T-helper 1 cell treated with Interleukin-12 subunit alpha and Interleukin-12 subunit beta and Interleukin-4 antibody, amounts not matched to agents 30 μg/mL and 1 μg/mL, for 36 hours (primary cell): ENCODE measurements at regions not wholly inside any gene's neighbourhood (a gene's known extent, or its start where the extent isn't known, plus 50 kb on each side); places are given as distances from the start of the nearest gene placed in this dataset.

Experiments used
- H3K27ac Mint-ChIP-seq: one replicate; pipeline ENCODE4 v1.8.0; 2021; ENCODE audit warnings: mild to moderate bottlenecking, mixed read lengths
- H3K27me3 Mint-ChIP-seq: one replicate; pipeline ENCODE4 v1.8.0; 2021; ENCODE audit warnings: low read depth, mixed read lengths
- H3K36me3 Mint-ChIP-seq: one replicate; pipeline ENCODE4 v1.8.0; 2021; ENCODE audit warnings: low read depth, mixed read lengths
- H3K4me1 Mint-ChIP-seq: one replicate; pipeline ENCODE4 v1.8.0; 2021; ENCODE audit warnings: low read depth, mixed read lengths
- H3K4me3 Mint-ChIP-seq: one replicate; pipeline ENCODE4 v1.8.0; 2021; ENCODE audit warnings: mild to moderate bottlenecking, moderate library complexity, mixed read lengths
- H3K9me3 Mint-ChIP-seq: one replicate; pipeline ENCODE4 v1.8.0; 2021; ENCODE audit warnings: mixed read lengths

DNA sequence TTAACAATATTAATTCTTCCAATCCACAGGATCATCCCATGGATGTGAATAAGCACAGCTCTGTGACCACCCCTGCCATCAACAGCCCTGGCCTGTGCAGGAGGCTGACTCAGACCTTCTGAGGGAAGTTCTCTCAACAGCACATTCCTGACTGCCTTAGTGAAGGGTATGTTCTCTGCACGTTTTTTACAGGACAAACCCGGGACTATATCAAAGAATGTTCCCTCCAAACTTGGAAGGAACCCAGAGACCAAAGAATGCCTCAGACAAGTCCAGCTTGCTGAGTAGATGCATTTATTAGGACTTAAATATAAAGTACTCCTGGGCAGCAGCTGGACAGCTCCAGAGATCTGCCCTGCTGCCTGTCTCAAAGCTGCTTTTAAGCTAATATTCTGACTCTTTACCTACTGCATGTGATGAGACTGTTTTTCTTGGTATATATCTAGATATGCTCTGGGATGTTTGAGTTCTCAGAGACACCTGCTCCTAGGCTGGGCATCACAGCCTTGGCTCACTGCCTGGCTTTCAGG, 1127.8 kb upstream of the PRKX start:
- Mint-ChIP-seq H3K9me3 (no peaks in the 10 kb centered on the region), H3K27me3 (no peaks in the 10 kb centered on the region), H3K4me3 (no peak overlapping the region), H3K27ac (no peak overlapping the region), H3K4me1 (no peaks in the 10 kb centered on the region), H3K36me3 (no peaks in the 10 kb centered on the region)

DNA sequence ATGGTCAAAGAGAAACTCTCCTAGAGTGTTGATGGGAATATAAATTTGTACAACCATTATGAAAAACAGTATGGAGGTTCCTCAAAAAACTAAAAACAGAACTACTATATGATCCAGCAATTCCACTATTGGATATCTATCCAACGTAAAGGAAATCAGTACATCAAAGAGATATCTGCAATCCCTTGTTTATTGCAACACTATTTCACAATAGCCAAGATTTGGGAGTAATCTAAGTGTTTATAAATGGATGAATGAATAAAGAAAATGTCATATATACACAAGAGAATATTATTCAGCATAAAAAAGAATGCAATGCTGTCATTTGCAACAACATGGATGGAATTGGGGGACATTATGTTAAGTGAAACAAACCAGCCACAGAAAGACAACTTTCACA, 1118.1 kb upstream of the PRKX start:
- Mint-ChIP-seq H3K27me3 (no peaks in the 10 kb centered on the region), H3K4me3 (no peak overlapping the region), H3K36me3 (no peaks in the 10 kb centered on the region), H3K9me3 (peaks cover 3% of the 10 kb centered on the region), H3K4me1 (no peaks in the 10 kb centered on the region), H3K27ac (no peak overlapping the region)

DNA sequence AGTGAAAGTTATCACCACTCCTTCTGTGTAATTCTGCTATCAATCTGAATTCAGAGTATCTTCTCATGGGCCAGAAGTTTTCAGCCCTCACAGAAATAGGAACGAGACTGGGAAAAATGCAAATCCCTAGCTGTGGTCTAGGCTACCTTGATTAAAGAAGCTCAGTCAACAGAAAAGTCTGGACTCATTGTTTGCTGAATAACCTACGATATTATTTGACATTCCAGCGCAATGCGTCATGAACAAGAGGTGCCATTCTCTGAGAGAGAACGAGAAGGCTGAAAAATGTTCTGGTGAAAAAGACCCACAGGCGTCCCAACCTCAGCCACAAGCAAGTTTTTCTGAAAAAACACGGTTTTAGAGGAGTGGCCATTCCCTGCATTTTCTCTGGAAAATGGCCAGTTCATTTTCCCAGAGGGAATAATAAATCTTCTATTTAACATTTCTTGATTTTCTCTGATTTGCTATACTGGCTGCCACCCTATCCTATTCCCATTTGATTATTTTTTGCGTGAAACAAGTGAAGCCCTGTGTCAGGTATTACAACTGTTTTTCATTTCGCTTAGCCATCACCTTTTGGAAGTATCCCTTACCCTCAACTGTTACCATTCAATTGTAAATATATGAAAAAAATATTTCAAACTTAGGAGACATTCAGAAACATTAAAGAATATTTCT, 1117.6 kb upstream of the PRKX start:
- Mint-ChIP-seq H3K4me1 (no peaks in the 10 kb centered on the region), H3K9me3 (peaks cover 6% of the 10 kb centered on the region), H3K36me3 (no peaks in the 10 kb centered on the region), H3K27ac (no peak overlapping the region), H3K4me3 (no peak overlapping the region), H3K27me3 (no peaks in the 10 kb centered on the region)

GRCh38 chrX:4825550-4825949, 1112.1 kb upstream of the PRKX start:
- Mint-ChIP-seq H3K4me1 (no peaks in the 10 kb centered on the region), H3K36me3 (no peaks in the 10 kb centered on the region), H3K27ac (no peak overlapping the region), H3K4me3 (no peak overlapping the region), H3K9me3 (peaks cover 7% of the 10 kb centered on the region), H3K27me3 (no peaks in the 10 kb centered on the region)

DNA sequence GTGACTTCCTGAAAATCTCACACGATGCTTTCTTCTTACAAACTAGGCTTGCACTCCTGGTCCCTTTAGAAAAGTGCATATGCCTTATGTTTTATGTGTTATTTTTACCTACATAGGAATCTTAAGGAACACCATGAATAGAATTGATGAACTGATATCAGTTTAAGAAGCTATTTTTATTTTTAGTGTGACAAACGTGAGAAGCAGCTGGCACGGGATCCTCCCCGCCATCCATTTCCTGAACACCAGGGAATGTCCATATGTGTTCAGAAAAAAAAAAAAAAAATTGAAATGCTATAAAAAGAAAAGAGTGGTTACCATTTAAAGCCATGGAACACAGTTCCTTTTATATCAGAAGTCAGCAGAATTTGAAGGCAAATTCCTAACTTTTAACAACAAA, 1096.1 kb upstream of the PRKX start:
- Mint-ChIP-seq H3K27me3 (no peaks in the 10 kb centered on the region), H3K4me3 (no peak overlapping the region), H3K4me1 (no peaks in the 10 kb centered on the region), H3K9me3 (peaks cover 3% of the 10 kb centered on the region), H3K27ac (no peak overlapping the region), H3K36me3 (no peaks in the 10 kb centered on the region)

GRCh38 chrX:4805502-4805901, 1092.1 kb upstream of the PRKX start:
- Mint-ChIP-seq H3K4me1 (no peaks in the 10 kb centered on the region), H3K27ac (no peak overlapping the region), H3K4me3 (no peak overlapping the region), H3K36me3 (no peaks in the 10 kb centered on the region), H3K9me3 (no peaks in the 10 kb centered on the region), H3K27me3 (no peaks in the 10 kb centered on the region)

- no peaks in the 10 kb centered on the region for H3K27me3 Mint-ChIP-seq
- H3K4me3 Mint-ChIP-seq = no peak overlapping the region
- no peaks in the 10 kb centered on the region for H3K36me3 Mint-ChIP-seq
Observed at GRCh38 chrX:4800756-4801155, 1087.3 kb upstream of the PRKX start.

DNA sequence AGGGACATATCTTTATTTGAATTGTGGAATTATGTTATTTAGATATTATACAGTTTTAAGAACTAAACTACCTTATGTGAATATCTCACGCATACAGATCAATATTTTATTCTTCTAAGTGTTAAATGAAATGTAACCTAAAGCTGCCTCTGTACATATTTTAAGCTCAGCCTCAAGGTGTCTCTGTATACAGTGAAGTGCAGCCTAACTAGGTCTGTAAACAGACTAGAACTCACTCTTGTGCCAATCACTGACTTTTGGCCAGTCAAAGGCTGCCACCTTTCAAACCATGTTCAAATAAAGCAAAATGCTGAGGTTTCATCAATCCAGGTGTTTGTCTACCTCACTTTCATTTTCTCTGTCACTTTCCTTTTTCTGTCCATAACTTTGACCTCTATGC, 1074.5 kb upstream of the PRKX start:
- H3K4me1 Mint-ChIP-seq = no peaks in the 10 kb centered on the region
- H3K27ac Mint-ChIP-seq = no peak overlapping the region
- H3K4me3 Mint-ChIP-seq = no peak overlapping the region
- H3K36me3 Mint-ChIP-seq = no peaks in the 10 kb centered on the region
- no peaks in the 10 kb centered on the region for H3K9me3 Mint-ChIP-seq
- H3K27me3 Mint-ChIP-seq = no peaks in the 10 kb centered on the region

More at GRCh38 chrX:4800756-4801155, 1087.3 kb upstream of the PRKX start:
- Mint-ChIP-seq H3K27ac (no peak overlapping the region), H3K4me1 (no peaks in the 10 kb centered on the region), H3K9me3 (no peaks in the 10 kb centered on the region)

GRCh38 chrX:4764888-4765287, 1051.4 kb upstream of the PRKX start:
- Mint-ChIP-seq H3K36me3 (no peaks in the 10 kb centered on the region), H3K4me3 (no peak overlapping the region), H3K27ac (no peak overlapping the region), H3K4me1 (no peaks in the 10 kb centered on the region), H3K9me3 (peaks cover 4% of the 10 kb centered on the region), H3K27me3 (no peaks in the 10 kb centered on the region)

GRCh38 chrX:4762196-4762595, 1048.7 kb upstream of the PRKX start:
- no peak overlapping the region for H3K4me3 Mint-ChIP-seq
- H3K4me1 Mint-ChIP-seq = no peaks in the 10 kb centered on the region
- no peak overlapping the region for H3K27ac Mint-ChIP-seq
- H3K27me3 Mint-ChIP-seq = no peaks in the 10 kb centered on the region
- H3K36me3 Mint-ChIP-seq = no peaks in the 10 kb centered on the region
- peaks cover 9% of the 10 kb centered on the region for H3K9me3 Mint-ChIP-seq

- Mint-ChIP-seq H3K27me3 (no peaks in the 10 kb centered on the region), H3K36me3 (no peaks in the 10 kb centered on the region), H3K9me3 (peaks cover 4% of the 10 kb centered on the region), H3K4me3 (no peak overlapping the region), H3K4me1 (no peaks in the 10 kb centered on the region), H3K27ac (no peak overlapping the region)
Observed at GRCh38 chrX:4754878-4755604, 1041.6 kb upstream of the PRKX start.

GRCh38 chrX:4741024-4741423, 1027.6 kb upstream of the PRKX start:
- H3K27ac Mint-ChIP-seq = no peak overlapping the region
- peaks cover 8% of the 10 kb centered on the region for H3K9me3 Mint-ChIP-seq
- no peak overlapping the region for H3K4me3 Mint-ChIP-seq
- H3K4me1 Mint-ChIP-seq = no peaks in the 10 kb centered on the region
- no peaks in the 10 kb centered on the region for H3K27me3 Mint-ChIP-seq
- no peaks in the 10 kb centered on the region for H3K36me3 Mint-ChIP-seq

DNA sequence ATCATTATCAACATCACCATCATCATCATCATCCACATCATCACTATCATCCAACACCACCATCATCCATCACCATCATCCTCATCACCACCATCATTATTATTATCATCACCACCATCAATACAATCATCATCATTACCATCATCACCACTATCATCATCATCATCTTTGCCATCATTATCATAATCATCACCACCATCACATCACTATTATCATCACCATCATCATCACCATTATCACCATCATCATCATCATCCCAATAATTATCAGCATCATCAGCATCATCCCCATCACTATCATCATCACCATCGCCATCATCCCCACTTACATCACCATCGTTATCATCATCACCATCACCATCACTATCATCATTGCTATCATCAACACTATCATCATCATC, 1021.9 kb upstream of the PRKX start:
- H3K27me3 Mint-ChIP-seq = no peaks in the 10 kb centered on the region
- H3K27ac Mint-ChIP-seq = no peak overlapping the region
- peaks cover 8% of the 10 kb centered on the region for H3K9me3 Mint-ChIP-seq
- no peaks in the 10 kb centered on the region for H3K36me3 Mint-ChIP-seq
- H3K4me1 Mint-ChIP-seq = no peaks in the 10 kb centered on the region
- no peak overlapping the region for H3K4me3 Mint-ChIP-seq

GRCh38 chrX:4710618-4711433, 997.4 kb upstream of the PRKX start:
- Mint-ChIP-seq H3K4me3 (peak overlapping the region; percentile 7), H3K27me3 (no peaks in the 10 kb centered on the region), H3K4me1 (no peaks in the 10 kb centered on the region), H3K9me3 (peaks cover 6% of the 10 kb centered on the region), H3K36me3 (no peaks in the 10 kb centered on the region), H3K27ac (peak overlapping the region; percentile 4)
